ELR (cell line): ENCODE measurements at regions not wholly inside any gene's neighbourhood (a gene's known extent, or its start where the extent isn't known, plus 50 kb on each side); places are given as distances from the start of the nearest gene placed in this dataset.
A peak's percentile ranks its signal among the peaks of the same experiment; 100 is the strongest.

Experiments
- DNase-seq: peaks from one replicate; pipeline ENCODE4 v3.0.0-alpha.2; 2015; ENCODE audit warnings: low read depth

DNA sequence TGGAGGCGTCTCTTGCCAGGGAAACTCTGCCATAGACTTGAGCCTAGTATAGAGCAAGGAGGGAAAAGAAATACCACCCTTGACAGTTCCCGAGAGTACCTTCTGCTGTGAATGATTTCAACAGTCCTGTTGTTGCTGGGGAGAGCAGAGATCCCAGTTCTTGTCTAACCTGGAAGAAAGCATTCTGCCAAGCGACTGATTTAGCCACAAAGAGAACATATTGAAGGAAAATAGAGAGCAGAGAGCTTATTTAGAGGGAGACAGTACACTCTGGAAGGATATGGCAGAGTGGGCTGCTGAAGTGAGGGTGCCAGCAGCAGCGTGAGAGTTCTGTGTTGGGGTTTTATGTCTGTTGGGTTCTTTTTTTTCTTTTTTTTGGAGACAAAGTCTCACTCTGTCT lies 966.9 kb upstream of the TMEM132C start:
- no peak for DNase-seq

DNA sequence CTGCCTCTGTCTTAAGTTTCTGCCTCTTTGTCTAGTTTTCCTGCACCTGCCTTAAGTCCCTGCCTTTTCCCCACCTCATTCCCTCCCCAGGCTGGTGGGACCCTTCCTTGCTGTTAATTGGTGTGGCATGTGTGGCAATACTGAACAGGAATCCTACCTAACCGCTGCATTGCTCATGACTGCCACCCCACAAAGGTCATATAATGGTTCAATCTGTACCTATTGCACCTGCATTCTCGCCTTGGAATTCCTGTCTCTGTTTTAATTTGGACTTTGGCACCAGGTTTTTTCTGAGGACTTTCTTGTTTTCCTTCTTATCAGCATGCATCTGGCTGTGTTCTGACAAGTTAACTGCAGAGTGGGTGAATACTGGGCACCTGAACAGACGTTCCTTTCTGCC lies 966.2 kb upstream of the TMEM132C start:
- no peak for DNase-seq

DNA sequence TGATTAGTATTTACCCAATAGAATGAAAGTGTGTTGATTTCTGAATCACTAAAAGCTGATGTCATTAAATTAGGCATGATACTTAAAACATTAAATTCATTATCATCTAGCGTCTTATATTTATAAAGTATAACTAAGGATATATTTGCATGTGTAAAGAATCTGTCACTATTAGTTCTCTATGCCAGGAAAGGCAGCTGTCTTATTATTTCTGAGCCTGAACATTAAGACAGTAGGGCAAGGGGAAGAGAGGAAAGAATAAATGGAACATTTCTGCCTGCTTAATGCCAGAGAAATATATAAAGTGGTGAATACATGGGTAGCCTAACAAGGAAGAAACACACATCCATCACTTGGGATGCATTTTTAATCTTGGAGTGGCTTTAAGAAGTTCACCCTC lies 965.1 kb upstream of the TMEM132C start:
- DNase-seq: no peak

DNA sequence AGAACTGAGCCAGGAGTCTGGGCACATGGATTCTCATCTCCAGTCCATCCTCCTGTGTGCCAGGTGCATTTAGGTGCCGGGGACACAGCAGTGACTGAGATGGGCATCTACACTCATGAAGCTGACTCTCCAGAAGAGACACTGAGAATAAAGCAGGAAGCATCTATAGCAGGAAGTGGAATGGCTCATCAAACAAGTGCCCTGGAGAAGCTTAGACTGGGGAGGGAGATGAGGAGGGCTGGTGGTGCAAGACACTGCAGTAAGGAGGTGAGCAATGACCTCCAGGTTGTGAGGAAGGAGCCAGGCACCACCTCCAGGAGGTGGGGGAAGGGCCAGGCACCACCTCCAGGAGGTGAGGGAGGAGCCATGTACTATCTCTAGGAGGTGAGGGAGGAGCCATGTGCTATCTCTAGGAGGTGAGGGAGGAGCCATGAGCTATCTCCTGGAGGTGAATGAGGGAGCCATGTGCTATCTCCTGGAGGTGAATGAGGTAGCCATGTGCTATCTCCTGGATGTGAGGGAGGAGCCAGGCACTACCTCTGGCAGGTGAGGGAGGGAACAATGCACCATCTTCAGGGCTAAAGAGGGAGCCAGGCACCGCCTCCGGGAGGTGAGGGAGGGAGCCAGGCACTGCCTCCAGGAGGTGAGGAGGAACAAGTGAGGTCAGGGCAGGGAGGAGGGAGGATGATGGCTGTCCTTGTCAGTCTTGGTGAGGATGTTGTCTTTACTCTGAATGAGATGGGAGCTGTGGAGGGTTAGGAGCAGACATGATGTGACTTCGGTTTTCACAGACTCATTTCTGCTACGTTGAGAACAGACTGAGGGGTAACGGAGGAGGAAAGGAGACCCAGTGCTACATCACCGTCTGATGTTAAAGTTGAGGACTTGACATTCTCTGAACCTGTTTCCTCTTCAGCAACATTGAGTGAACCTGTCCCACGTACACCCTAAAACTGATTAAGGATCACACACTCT lies 961.9 kb upstream of the TMEM132C start:
- DNase-seq: no peak

DNA sequence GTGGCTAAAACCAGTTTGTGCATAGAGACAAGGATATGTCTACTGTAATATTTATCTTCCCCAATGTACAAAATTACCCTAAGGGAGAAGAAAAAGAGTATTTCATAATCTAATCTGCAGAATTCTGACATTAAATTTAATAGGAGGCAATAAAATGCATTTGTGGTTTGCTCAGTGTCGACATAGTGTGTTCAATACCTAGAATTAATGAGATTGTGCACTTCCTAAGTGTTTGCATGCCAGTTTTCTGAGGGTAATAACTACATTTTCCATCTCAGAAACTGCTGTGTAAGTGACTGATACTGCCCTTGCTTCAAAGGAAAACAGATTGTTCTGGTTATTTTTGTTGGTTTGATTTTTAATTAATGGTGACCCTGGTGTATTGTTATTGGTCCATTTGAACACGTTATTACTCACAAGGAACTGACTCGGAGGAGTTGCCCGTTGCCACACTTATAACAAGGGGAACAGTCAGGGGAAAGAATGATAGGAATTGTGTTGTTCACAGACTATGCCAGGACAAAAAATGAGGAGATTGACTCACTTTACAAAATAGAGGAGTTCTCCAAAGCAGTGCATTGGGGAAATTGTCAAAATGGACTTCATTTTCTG lies 960.3 kb upstream of the TMEM132C start:
- peak; percentile 51 for DNase-seq

DNA sequence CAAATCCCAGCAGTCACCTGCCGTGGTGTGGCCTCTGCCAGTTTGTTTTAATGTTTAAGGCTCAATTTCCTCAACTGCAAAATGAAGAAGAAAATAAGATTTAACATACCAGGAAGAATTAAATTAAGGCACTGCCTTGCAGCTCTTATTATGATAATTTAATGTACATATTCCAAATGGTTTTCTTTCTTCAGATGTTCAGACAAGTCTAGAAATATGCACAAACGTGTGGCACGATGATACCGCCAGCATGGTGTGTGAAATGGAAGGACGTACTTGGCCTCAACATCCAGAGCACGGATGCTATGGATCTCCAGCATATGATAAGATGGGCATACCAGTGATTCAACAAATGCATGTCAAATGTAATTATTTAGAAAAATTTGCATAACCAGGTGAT lies 959.4 kb upstream of the TMEM132C start:
- no peak for DNase-seq

DNA sequence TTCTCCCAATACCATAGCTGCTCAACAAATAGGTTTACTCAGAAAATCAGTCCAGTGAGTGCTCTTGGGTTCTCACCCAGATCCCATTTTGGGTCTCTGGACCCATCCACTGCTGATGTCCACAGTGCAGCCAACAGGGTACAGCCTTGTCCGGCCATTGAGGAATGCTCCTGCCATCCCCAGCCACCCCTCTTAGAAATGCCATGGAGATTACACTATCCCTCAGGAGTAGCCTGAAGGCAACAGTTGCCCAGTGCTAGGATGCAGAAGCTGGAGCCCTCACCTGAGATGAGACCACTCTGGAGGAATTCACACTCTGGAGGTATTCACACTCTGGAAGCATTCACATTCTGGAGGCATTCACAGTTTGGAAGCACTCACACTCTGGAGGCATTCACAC lies 958.8 kb upstream of the TMEM132C start:
- no peak for DNase-seq

DNA sequence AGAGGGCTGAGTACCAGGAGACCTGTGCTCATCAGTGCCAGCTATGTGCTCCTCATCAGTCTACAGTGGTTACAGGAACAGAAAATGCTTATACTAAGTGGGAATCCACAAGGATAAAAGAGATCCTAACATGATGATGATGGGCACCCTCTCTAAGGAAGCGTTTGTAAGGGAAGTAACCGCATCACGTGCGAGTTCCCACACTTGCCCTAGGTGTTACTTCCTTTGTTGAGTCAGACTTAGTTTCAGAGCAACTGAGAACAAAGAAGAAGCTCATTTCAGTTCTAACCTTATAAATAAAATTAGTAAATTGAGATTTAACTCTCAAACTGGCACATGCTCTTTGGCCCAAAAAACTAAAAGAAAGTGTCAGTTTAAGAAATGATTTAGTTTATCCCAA lies 956.4 kb upstream of the TMEM132C start:
- no peak for DNase-seq

DNA sequence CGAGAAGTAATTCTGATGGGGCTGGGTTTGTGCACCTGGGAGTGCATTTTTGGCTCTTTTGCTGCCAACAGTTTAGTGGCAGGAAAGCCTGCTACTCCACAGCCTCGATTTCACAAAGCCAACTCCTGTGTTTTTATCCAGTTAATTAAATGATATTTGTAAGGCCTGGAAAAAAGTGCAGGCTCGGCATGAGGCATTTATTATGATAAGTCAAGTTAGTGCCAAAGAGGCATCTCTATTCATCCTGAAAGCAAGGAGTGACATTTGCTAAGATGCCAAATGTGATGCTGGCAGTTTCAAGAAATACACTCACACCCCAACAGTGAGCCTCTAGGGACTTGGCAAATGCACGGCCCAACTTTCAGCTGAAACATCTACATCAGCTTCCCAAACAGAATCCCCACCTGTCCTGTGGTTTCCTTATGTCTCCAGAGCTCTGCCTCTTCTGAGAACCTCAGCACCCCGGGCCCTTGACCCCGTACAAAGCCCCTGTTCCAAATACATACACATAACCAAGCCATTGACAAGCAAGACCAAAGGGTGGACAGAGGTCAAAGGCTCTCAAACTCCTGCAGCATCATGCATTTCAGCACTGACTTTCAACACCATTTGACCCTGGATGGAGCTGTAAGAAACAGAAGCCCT lies 955.1 kb upstream of the TMEM132C start:
- no peak for DNase-seq

DNA sequence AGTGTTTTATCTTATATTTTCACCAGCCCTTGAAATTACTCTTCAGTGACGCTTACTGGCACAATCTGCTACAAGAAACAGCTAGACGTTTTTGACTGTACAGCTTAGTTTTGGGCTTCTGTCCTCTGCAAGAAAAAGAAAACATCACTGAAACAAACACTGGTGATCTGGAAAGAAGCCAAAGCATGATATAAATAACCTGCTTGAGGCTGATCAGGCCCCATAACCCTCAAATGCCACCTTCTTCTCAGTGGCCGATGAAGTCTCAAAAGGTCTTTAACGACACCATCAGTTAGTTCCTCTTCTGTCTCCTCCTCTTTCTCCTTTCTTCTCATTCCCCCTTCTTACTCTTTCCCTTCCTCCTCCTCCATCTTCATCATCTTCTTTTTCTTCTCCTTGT lies 942.3 kb upstream of the TMEM132C start:
- DNase-seq: no peak

DNA sequence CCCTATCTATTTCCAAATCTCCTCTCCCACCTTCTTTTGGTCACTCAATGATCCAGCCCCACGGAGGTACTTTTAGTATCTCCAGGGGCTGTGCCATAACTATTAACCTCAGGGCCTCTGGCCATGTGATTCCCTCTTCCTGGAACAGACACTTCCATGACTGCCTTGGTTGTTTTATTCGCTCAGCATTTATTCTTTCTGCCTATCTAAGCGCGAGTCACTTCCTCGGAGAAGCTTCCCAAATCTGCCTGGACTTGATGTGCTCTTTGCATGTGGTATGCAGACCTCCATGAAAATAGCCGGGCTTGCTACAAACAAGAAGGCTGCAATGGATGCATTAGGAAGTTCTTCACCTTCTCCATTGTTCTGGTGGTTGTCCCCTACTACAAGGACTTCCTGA lies 939.0 kb upstream of the TMEM132C start:
- peak; percentile 33 for DNase-seq

DNA sequence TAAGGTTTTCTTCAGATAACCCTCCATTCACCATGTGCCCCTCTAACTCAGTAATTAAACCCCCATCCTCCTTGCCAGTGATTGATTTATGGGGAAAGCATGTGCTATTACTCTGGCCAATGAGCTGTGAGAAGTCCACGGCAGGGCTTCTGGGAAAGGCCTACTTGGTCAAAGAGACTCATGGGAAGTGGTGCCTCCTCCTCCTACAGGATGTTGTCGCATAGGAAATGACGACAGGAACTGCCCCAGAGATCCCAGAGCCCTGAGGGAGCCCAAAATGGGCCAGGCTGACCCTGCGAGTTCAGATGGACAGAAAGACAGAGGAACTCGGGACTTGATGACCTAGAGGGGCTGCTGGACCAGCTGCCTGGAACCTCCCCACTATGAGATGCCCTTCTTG lies 938.1 kb upstream of the TMEM132C start:
- no peak for DNase-seq

DNA sequence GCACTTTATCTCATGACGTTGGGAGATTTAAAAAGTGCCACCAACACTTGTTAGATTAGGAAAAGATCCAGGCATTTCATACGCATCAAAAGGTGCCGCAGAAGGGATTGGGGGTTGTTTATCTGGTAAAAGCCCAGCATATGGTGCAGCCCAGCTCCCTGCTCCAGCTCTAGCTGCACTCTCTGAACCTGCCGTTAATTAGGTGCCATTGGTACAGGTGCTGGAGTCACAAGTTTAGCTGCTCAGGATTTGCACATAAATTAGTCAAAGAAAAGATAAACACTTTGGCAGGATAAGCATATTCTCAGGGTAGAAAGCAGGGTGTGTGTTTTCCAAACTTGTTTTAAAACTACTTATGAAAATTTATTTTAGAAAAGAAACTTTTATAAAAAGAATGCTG lies 932.6 kb upstream of the TMEM132C start:
- no peak for DNase-seq

DNA sequence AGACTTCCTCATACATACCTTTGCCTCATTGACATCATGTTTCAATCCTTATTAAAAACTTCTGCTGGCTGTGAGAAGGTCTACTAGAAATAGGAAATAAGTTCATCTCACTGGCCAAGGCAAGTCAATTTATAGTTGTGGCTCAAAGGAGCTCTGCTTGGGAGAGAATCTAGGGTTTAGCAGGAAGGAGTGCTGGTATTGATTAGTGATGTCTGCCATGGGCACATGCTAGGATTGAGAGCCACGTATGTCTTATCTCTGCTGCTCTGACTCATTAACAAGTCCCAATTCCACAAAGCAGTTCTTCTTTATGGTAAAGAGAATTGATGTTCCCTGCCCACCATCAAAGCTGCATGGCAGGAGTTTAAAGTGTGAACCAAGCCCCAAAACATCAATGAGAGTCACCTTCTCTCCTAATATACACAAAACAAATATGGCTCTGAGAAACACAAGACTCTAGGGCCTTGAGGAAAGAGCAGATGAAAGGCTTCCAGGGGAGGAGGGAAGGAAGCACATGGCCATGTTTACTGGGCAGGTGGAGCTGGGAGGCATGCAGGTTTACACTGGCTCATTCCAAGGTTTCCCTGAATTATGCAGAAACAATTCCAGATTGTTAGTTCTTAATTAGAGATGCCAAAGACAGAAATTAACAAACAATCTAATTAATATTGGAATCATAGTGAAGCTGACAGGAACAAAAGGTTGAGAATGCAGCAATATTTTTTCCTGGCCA lies 931.9 kb upstream of the TMEM132C start:
- no peak for DNase-seq

DNA sequence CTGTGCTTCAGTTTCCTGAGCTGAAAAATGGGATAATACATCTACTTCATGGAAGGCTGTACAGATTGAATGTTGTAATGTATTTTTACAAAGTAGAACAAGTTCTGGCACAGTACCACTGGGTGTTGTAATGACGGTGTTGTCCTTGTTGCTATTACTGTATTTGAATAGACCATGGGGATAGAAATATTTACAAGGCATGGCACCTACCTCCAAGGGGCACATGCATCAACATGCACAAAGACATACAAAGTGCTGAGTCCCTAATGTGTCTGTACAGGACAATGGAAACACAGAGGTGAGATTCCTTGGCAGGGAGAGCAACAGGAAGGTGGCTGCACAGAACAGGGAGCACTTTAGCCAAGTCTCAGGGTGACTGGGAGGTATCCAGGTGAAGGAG lies 930.6 kb upstream of the TMEM132C start:
- DNase-seq: no peak

DNA sequence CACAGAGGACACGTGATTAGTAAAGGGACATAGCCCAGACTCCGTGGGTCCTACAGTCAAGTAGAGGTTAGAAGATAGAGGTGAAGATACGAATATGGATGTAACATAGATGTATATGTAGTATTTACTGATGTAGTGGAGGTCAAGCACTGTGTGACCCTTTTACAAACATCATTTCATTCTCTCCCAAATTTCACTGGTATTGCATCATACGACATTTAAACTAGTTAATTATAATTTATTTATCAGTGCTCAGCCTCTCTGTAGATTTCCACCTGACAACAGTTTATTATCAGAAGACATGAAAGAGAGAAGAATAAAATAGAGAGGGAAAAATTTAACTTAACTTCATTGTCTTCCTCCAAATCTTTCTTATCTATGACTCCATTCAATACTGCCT lies 927.9 kb upstream of the TMEM132C start:
- no peak for DNase-seq

DNA sequence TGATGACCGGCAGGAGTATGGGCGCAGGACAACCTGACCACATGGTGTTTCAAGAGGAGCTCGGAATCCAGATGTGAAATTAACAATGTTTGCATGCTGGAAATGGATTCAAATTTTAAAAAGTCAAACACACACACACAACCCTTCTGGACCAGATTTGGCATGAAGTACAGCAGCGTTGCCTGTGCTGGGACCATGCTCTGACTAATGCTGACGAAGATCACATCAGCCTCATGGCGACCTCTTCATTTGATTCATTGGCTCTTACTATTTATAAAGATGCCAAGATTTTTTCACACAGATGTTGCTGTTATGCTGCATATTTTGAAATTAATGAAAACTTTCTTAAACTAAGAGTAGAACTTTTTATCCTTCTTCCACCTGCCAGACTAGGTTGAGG lies 926.6 kb upstream of the TMEM132C start:
- peak; percentile 24 for DNase-seq

DNA sequence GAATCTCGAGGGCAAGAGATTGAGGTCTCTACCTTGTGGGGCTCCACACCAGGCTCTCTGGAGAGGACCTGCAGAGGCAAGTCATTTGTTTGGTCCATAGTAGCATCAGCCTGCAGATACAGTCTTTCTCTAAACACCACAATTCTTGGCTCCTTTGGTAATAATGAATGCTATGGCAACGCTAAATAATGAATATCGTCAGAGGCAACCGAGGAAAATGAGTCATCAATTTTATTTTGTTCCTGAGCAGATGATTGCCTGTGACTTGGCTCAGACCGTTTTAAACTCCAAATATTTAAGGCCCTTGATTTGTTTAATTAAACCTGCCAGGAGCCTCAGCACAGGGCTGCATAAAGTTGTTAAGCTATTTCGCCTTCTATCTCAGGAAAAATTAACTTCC lies 924.1 kb upstream of the TMEM132C start:
- no peak for DNase-seq

DNA sequence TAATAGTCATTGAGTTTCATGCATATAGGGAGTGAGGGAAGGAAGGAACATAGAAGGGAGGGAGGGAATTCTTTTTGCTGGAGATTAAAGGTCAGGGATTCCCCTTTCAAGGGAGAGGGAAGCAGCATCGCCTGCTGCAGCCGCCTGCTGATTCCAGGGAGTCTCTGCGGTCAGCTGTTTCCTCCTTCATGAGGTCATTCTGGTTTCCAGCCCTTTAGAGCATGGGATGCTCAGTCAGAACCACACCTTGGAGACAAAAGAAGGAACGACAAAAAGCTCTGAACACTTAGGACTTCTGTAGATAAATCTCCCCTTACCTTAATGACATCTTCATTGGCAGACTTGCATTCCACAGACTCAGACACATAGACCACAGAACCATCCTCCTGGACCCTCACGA lies 923.0 kb upstream of the TMEM132C start:
- peak; percentile 24 for DNase-seq

DNA sequence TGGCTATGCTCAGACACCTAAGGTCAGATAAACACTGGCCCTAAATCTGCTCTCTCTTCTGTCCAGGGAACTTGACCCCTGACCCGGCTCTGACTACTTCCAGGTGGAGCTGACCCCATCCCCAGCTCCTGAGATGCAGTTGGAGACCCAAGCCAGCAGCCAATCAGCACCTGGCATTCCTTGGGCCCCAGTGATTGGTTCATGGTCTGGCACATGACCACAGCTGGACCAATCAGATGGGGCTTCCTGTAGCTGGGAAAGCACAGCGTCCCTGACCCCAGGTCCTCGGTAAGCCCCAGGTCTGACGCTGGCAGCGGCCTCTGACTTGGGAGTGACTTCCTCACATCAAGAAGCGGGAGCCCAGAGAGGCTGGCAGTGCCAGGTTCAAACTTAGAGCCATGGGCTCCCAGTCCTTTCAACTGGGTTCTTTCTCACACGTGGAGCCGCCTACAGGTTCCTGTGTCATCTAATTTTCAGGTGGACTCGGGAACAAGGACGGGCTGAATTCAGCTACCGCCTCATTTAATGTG lies 915.4 kb upstream of the TMEM132C start:
- no peak for DNase-seq

DNA sequence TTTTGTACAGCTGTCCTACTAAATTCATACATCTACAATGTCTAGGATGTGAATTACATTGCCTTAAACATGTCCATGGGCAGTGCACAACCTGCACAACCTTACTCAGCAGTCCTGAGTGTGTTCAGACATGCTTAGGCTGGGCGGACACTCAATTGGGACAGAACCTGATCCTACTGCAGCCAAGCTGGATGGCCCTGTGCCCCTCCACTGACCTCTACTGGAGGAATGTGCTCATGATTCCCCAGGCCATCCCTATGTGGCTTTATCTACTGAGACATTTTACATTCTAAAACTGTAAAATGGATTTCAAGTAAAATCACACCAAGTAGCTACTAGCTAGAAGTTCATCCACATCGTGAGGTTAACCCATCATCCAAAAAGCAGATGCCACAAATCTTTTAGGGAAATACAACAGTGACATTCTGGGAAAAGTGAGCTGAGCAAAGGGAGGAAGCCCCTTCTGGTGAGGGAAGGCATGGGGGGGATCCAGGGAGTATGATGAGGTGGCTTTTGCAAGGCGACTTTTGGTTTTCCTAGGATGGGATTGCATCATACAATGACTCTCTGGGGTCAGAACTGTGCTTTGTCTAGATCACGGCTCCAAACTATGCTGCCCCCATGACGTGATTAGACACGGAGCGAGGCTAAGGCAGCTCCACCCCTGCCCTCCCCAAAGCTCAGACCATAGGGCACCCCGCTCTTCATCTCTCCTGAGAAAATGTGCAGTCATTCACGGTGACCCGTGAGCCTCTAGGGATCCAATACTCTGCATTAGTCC lies 911.7 kb upstream of the TMEM132C start:
- peak; percentile 52 for DNase-seq
